GM21447 (cell line): ENCODE measurements at regions not wholly inside any gene's neighbourhood (a gene's known extent, or its start where the extent isn't known, plus 50 kb on each side); places are given as distances from the start of the nearest gene placed in this dataset.

Experiments
- ATAC-seq: cut with Tn5 transposase; IDR thresholded peaks from one replicate; pipeline ENCODE4 v1.9.1; 2021; ENCODE audit not compliant: unreplicated experiment

GRCh38 chr6:128676456-128676855 lies 156.1 kb upstream of the PTPRK start:
- no peak for ATAC-seq

GRCh38 chr6:128672023-128672422 lies 151.6 kb upstream of the PTPRK start:
- ATAC-seq: no peak

GRCh38 chr6:128667339-128667858 lies 147.0 kb upstream of the PTPRK start:
- ATAC-seq: no peak

- no peak for ATAC-seq
These were observed 146.0 kb upstream of the PTPRK start for GRCh38 chr6:128666405-128666804.

- ATAC-seq: peak; percentile 64
These were observed 142.8 kb upstream of the PTPRK start for GRCh38 chr6:128663238-128663637.

GRCh38 chr6:128659878-128660622 lies 139.7 kb upstream of the PTPRK start:
- no peak for ATAC-seq

GRCh38 chr6:128659276-128659675 lies 138.9 kb upstream of the PTPRK start:
- no peak for ATAC-seq

GRCh38 chr6:128657181-128657580 lies 136.8 kb upstream of the PTPRK start:
- ATAC-seq: no peak

- peak; percentile 65 for ATAC-seq
These were observed 135.6 kb upstream of the PTPRK start for GRCh38 chr6:128655978-128656498.

GRCh38 chr6:128648022-128648598 lies 127.7 kb upstream of the PTPRK start:
- no peak for ATAC-seq

- no peak for ATAC-seq
These were observed 121.7 kb upstream of the PTPRK start for GRCh38 chr6:128642132-128642531.

- no peak for ATAC-seq
These were observed 121.3 kb upstream of the PTPRK start for GRCh38 chr6:128641703-128642102.

- no peak for ATAC-seq
These were observed 118.4 kb upstream of the PTPRK start for GRCh38 chr6:128638817-128639216.

- ATAC-seq: no peak
These were observed 114.8 kb upstream of the PTPRK start for GRCh38 chr6:128635219-128635618.

GRCh38 chr6:128632131-128632530 lies 111.7 kb upstream of the PTPRK start:
- no peak for ATAC-seq

- ATAC-seq: no peak
These were observed 110.6 kb upstream of the PTPRK start for GRCh38 chr6:128631031-128631430.

- ATAC-seq: no peak
These were observed 109.8 kb upstream of the PTPRK start for GRCh38 chr6:128630213-128630612.

- no peak for ATAC-seq
These were observed 96.9 kb upstream of the PTPRK start for GRCh38 chr6:128617285-128617684.

GRCh38 chr6:128616342-128616741 lies 95.9 kb upstream of the PTPRK start:
- no peak for ATAC-seq

GRCh38 chr6:128606611-128607010 lies 86.2 kb upstream of the PTPRK start:
- no peak for ATAC-seq

GRCh38 chr6:128605961-128606360 lies 85.6 kb upstream of the PTPRK start:
- ATAC-seq: no peak

- ATAC-seq: no peak
These were observed 80.7 kb upstream of the PTPRK start for GRCh38 chr6:128601060-128601459.
